IMR-90 (cell line): ENCODE measurements at regions not wholly inside any gene's neighbourhood (a gene's known extent, or its start where the extent isn't known, plus 50 kb on each side); places are given as distances from the start of the nearest gene placed in this dataset.

ENCODE experiments used
- CTCF ChIP-seq: conservative IDR thresholded peaks from 2 replicates; pipeline ENCODE4 v1.5.1; 2012; ENCODE audit warnings: mild to moderate bottlenecking, low read depth, low read length, improper control_type of control experiment
- MXI1 ChIP-seq: IDR thresholded peaks from 2 replicates; pipeline ENCODE4 v1.6.1; 2012; ENCODE audit warnings: low read depth, mild to moderate bottlenecking, low read length, moderate library complexity, borderline replicate concordance
- POLR2A ChIP-seq: IDR thresholded peaks from 2 replicates; pipeline ENCODE4 v1.6.1; 2012; ENCODE audit warnings: mild to moderate bottlenecking, low read depth, low read length

GRCh38 chr10:113476673-113477072, 76.2 kb upstream of the HABP2 start:
- TF ChIP-seq MXI1 (no peak), CTCF (no peak), POLR2A (no peak)
